Transverse colon (tissue), 4 donors: ENCODE measurements at regions not wholly inside any gene's neighbourhood (a gene's known extent, or its start where the extent isn't known, plus 50 kb on each side); places are given as distances from the start of the nearest gene placed in this dataset.
"Not testable (repeated sequence)": the region's sequence is repeated elsewhere in the genome, so short reads cannot be mapped to it uniquely, and the experiment has no call there.

Experiments
- DNase-seq: peaks from one replicate; pipeline ENCODE4 v3.0.0-alpha.2; 2019
- H3K27ac ChIP-seq, 4 donors: fragments of 200-600 bp; sonication (generic); 2 replicates each; pipeline ENCODE4 v1.5.1; 2016 to 2018; ENCODE audit warnings: inconsistent platforms in 4 of 4
- H3K27me3 ChIP-seq: fragments of 200-600 bp; sonication (generic); 2 replicates; pipeline ENCODE4 v1.5.1; 2017; ENCODE audit warnings: inconsistent platforms
- H3K36me3 ChIP-seq, 4 donors: fragments of 200-600 bp; sonication (generic); 2 replicates each; pipeline ENCODE4 v1.5.1; 2017 to 2019; ENCODE audit warnings: inconsistent platforms in 4 of 4
- H3K4me1 ChIP-seq, 4 donors: fragments of 200-600 bp; sonication (generic); 2 replicates each; pipeline ENCODE4 v1.5.1; 2017 to 2020; ENCODE audit warnings: inconsistent platforms in 4 of 4
- H3K4me3 ChIP-seq, 4 donors: fragments of 200-600 bp; sonication (generic); 1 replicate in 1 of 4; 2 replicates in 3 of 4; pipeline versions ENCODE4 v1.5.1 to v1.6.1; 2017 to 2019; ENCODE audit warnings: inconsistent platforms in 4 of 4
- H3K9me3 ChIP-seq, 2 donors: fragments of 200-600 bp; sonication (generic); 2 replicates each; pipeline ENCODE4 v1.5.1; 2017 to 2019; ENCODE audit warnings: inconsistent platforms in 2 of 2
- EP300 ChIP-seq: sonication (generic); formaldehyde crosslinking; IDR thresholded peaks from one replicate; pipeline ENCODE4 v1.6.1; 2017; ENCODE audit warnings: antibody characterized with exemption, low read depth
- POLR2A ChIP-seq: fragments of 450-650 bp; IDR thresholded peaks from one replicate; pipeline ENCODE4 v1.6.1; 2016; ENCODE audit warnings: antibody characterized with exemption, mild to moderate bottlenecking, moderate library complexity
- POLR2AphosphoS5 ChIP-seq, 3 donors: sonication (generic); formaldehyde crosslinking; IDR thresholded peaks; one replicate each; pipeline ENCODE4 v1.6.1; 2016; ENCODE audit warnings: antibody characterized with exemption in 3 of 3
- WGBS, 2 donors: methylation state at CpG; one replicate each; pipeline ENCODE4 v1.1.5; 2018; ENCODE audit warnings: low coverage in 1 of 2; 5-methylcytosine and 5-hydroxymethylcytosine counted together
- in situ Hi-C, 4 donors: fragments of 200-750 bp; cut with MboI; loops; one replicate each; pipeline versions ENCODE4 v1.15.0 to v1.15.1; 2017; ENCODE audit warnings: low sequenced_read_pairs in 3 of 4, low pct_ligation_motif_present in 1 of 4, low pct_unique_long_range_greater_than_20kb in 1 of 4
- intact Hi-C: fragments of 100-400 bp; cut with DNase I; formaldehyde crosslinking; loops from one replicate; pipeline ENCODE4 v1.15.1; 2023; ENCODE audit warnings: low total_unique reads
- TF ChIP-seq, protein P1 (sequence below), 5 experiments: fragments of 200-600 bp in 3 of 5; fragments of 450-650 bp in 2 of 5; sonication (generic) in 3 of 5; IDR thresholded peaks; 1 replicate in 2 of 5; 2 replicates in 3 of 5; pipeline ENCODE4 v1.5.1; 2016 to 2017; ENCODE audit warnings: antibody characterized with exemption in 5 of 5, inconsistent platforms in 3 of 5, mild to moderate bottlenecking in 2 of 5, moderate library complexity in 1 of 5

DNA sequence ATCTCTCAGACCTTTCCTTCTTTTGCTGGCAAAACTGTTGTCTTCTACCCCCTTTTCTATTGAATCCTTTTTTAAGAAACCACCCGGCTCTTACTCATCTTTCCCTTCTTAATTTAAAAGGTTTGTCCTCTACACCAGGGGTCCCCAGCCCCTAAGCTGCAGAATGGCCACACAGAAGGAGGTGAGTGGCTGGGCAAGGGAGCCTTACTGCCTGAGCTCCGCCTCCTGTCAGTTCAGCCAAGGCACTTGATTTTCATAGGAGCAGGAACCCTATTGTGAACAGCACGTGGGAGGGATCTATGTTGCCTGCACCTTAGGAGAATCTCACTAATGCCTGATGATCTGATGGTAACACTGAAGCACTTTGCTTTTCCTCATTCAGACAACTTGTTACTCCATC is 726.3 kb upstream of the INTU start:
- no peak overlapping the region for H3K27ac ChIP-seq
- H3K4me1 ChIP-seq = no peaks in the 10 kb centered on the region
- intact Hi-C loops = no loop called here
- TF ChIP-seq, protein P1, sequence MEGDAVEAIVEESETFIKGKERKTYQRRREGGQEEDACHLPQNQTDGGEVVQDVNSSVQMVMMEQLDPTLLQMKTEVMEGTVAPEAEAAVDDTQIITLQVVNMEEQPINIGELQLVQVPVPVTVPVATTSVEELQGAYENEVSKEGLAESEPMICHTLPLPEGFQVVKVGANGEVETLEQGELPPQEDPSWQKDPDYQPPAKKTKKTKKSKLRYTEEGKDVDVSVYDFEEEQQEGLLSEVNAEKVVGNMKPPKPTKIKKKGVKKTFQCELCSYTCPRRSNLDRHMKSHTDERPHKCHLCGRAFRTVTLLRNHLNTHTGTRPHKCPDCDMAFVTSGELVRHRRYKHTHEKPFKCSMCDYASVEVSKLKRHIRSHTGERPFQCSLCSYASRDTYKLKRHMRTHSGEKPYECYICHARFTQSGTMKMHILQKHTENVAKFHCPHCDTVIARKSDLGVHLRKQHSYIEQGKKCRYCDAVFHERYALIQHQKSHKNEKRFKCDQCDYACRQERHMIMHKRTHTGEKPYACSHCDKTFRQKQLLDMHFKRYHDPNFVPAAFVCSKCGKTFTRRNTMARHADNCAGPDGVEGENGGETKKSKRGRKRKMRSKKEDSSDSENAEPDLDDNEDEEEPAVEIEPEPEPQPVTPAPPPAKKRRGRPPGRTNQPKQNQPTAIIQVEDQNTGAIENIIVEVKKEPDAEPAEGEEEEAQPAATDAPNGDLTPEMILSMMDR (IDR thresholded peaks at IDR 0.05) = no peak
- no peak for TF ChIP-seq POLR2AphosphoS5 (IDR thresholded peaks at IDR 0.05)
- no peak for TF ChIP-seq EP300
- TF ChIP-seq POLR2A = no peak
- in situ Hi-C loops = no loop called here
- 73 to 87% methylated on average over 3 of the region's 3 CpGs for WGBS, 2 donors
- no peak overlapping the region for H3K4me3 ChIP-seq
- DNase-seq = no peak
- H3K36me3 ChIP-seq = no peaks in the 10 kb centered on the region
- no peaks in the 10 kb centered on the region for H3K27me3 ChIP-seq
- H3K9me3 ChIP-seq = peaks cover 0 to 2% of the 10 kb centered on the region in 2 donors

DNA sequence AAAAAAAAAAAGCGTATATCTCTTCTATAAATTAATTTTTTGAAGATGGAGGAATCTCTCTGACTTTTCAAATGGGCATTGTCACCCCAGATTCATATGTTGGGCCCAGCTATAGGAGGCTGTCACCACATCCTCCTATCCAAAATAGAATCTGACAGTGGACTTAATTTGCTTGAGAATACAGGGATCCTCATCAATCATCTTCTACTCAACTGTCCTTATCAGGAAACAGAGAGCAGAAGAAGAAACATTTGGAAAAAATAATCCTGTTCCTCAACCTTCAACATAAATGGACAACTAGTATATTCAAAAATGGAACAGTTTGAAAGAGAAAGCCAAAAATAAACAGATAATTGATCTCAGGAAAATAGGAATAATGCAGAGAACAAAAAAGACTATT is 725.4 kb upstream of the INTU start:
- WGBS, 2 donors = 61 to 80% methylated on average over 1 of the region's 1 CpG
- TF ChIP-seq POLR2A (no peak), EP300 (no peak), POLR2AphosphoS5 (IDR thresholded peaks at IDR 0.05) (no peak)
- TF ChIP-seq, protein P1 (IDR thresholded peaks at IDR 0.05) = no peak
- Histone ChIP-seq H3K36me3 (no peaks in the 10 kb centered on the region), H3K27ac (no peak overlapping the region), H3K4me1 (no peaks in the 10 kb centered on the region), H3K4me3 (no peak overlapping the region), H3K9me3 (peaks cover 0 to 2% of the 10 kb centered on the region in 2 donors), H3K27me3 (no peaks in the 10 kb centered on the region)
- in situ Hi-C loops (no loop called here), intact Hi-C loops (no loop called here)
- no peak for DNase-seq

DNA sequence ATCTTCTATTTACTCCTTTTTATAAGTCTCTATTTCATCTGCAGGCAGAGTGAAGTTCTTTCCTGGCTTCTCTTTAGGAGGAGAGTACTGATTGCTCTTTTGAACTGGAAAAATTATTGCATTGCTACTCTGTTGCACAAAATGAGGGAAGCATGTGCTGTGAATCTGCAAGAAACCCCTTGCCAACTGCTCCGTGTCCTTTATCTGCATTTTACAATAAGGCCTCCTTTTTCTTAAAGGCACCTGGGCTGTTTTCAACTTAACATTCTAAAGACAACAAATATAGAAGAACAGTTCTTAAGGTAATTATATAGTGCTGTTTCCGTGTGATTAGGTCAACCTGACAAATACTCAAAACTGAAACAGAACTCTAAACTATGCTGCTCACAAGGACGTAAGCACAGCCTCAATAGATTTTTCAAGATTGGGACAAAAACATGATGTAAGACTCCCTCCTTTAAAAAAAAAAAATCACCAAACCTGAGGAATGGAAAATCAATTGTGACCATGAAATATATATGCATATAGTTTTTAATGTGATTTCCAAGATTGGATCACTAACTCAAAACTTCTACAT is 716.6 kb upstream of the INTU start:
- intact Hi-C loops = no loop called here
- Histone ChIP-seq H3K9me3 (peaks cover 0 to 5% of the 10 kb centered on the region in 2 donors), H3K4me3 (no peak overlapping the region), H3K4me1 (peaks cover 0 to 4% (median 0%) of the 10 kb centered on the region in 4 donors), H3K27ac (no peak overlapping the region), H3K27me3 (no peaks in the 10 kb centered on the region), H3K36me3 (no peaks in the 10 kb centered on the region)
- 54 to 57% methylated on average over 3 of the region's 3 CpGs for WGBS, 2 donors
- DNase-seq = no peak
- no peak for TF ChIP-seq POLR2A
- TF ChIP-seq POLR2AphosphoS5 (IDR thresholded peaks at IDR 0.05) = no peak
- TF ChIP-seq EP300 = no peak
- TF ChIP-seq, protein P1 (IDR thresholded peaks at IDR 0.05) = no peak
- in situ Hi-C loops = no loop called here

DNA sequence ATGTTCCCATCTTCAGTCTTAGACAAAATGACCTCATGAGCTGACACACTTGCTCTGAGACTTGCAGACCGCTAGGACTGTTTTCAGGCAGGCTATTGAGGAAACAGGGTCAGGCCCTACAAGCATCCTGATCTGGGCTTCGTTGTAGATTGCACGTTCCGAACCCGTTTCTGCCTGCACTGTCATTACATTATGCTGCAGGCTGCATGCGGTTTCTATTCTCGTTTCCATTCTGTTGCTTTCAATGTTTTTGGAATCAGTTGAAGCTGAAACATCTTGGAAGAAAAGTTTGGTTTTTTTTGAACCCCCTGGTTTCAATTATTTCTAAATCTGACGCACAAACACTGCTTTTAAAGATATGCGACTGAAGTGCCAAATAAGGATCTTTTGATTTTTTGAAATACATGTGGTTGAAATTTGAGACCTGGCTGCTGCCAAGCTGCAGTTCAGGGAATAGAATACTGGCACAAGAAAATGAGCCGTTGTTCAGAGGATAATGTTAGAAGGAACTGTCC is 716.1 kb upstream of the INTU start:
- no peak for DNase-seq
- H3K27ac ChIP-seq = peak overlapping the region in 1 of 4 donors; percentile 8
- intact Hi-C loops (no loop called here), in situ Hi-C loops (no loop called here)
- H3K36me3 ChIP-seq = no peaks in the 10 kb centered on the region
- peaks cover 0 to 4% (median 0%) of the 10 kb centered on the region in 4 donors for H3K4me1 ChIP-seq
- 51 to 73% methylated on average over 10 of the region's 10 CpGs for WGBS, 2 donors
- no peak overlapping the region for H3K4me3 ChIP-seq
- TF ChIP-seq POLR2A = no peak
- TF ChIP-seq, protein P1 (IDR thresholded peaks at IDR 0.05) = no peak
- TF ChIP-seq POLR2AphosphoS5 (IDR thresholded peaks at IDR 0.05) = no peak
- H3K9me3 ChIP-seq = peaks cover 0 to 5% of the 10 kb centered on the region in 2 donors
- no peaks in the 10 kb centered on the region for H3K27me3 ChIP-seq

DNA sequence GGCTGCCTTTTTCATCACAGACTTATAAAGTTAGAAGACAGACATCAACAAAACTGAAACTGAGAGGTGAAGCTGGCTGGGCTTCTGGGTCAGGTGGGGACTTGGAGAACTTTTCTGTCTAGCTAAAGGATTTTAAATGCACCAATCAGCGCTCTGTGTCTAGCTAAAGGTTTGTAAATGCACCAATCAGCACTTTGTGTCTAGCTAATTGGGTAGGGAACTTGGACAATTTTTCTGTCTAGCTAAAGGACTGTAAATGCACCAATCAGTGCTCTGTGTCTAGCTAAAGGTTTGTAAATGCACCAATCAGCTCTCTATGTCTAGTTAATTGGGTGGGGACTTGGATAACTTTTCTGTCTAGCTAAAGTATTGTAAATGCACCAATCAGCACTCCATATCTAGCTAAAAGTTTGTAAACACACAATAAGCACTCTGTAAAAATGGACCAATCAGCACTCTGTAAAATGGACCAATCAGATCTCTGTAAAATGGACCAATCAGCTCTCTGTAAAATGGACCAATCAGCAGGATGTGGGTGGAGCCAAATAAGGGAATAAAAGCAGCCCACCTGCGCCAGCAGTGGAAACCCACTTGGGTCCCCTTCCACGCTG is 710.3 kb upstream of the INTU start:
- H3K9me3 ChIP-seq, intact Hi-C loops, H3K4me3 ChIP-seq, in situ Hi-C loops, H3K4me1 ChIP-seq, H3K27me3 ChIP-seq, H3K36me3 ChIP-seq, DNase-seq, H3K27ac ChIP-seq: not testable (repeated sequence)
- 84% methylated on average over 3 of the region's 3 CpGs for WGBS, 2 donors
